Stimulated activated naive CD8-positive, alpha-beta T cell treated with anti-CD3 and anti-CD28 coated beads, Interleukin-15, amount 100 ng/mL, for 72 hours (primary cell): ENCODE measurements at regions not wholly inside any gene's neighbourhood (a gene's known extent, or its start where the extent isn't known, plus 50 kb on each side); places are given as distances from the start of the nearest gene placed in this dataset.
"Not testable (repeated sequence)": the region's sequence is repeated elsewhere in the genome, so short reads cannot be mapped to it uniquely, and the experiment has no call there.

Source experiments
- ATAC-seq: fragments of 150-1000 bp; cut with Tn5 transposase; 2 replicates; pipeline ENCODE4 v1.10.0; 2021; ENCODE audit warnings: mild to moderate bottlenecking, moderate library complexity
- DNase-seq, 2 donors: peaks; one replicate each; pipeline ENCODE4 v3.0.0; 2021 to 2022
- H3K27ac Mint-ChIP-seq, 2 donors: one replicate each; pipeline ENCODE4 v1.8.0; 2022; ENCODE audit warnings: mild to moderate bottlenecking in 2 of 2, mixed read lengths in 2 of 2, moderate library complexity in 2 of 2
- H3K27me3 Mint-ChIP-seq: one replicate; pipeline ENCODE4 v1.8.0; 2022; ENCODE audit warnings: mixed read lengths
- H3K4me1 Mint-ChIP-seq: one replicate; pipeline ENCODE4 v1.8.0; 2022; ENCODE audit warnings: mild to moderate bottlenecking, mixed read lengths
- H3K4me3 Mint-ChIP-seq, 2 donors: one replicate each; pipeline ENCODE4 v1.8.0; 2022; ENCODE audit warnings: mild to moderate bottlenecking in 2 of 2, mixed read lengths in 2 of 2, moderate library complexity in 1 of 2
- H3K9me3 Mint-ChIP-seq, 2 donors: one replicate each; pipeline ENCODE4 v1.8.0; 2022; ENCODE audit warnings: mixed read lengths in 2 of 2

- Mint-ChIP-seq H3K4me1 (no peaks in the 10 kb centered on the region), H3K4me3 (no peak overlapping the region), H3K27ac (no peak overlapping the region), H3K9me3 (peaks cover 11 to 16% of the 10 kb centered on the region in 2 donors), H3K27me3 (no peaks in the 10 kb centered on the region)
- ATAC-seq, result no peak
- no peak for DNase-seq
Measured at GRCh38 chr3:145272684-145273083, 888.3 kb downstream of the PLOD2 start.

DNA sequence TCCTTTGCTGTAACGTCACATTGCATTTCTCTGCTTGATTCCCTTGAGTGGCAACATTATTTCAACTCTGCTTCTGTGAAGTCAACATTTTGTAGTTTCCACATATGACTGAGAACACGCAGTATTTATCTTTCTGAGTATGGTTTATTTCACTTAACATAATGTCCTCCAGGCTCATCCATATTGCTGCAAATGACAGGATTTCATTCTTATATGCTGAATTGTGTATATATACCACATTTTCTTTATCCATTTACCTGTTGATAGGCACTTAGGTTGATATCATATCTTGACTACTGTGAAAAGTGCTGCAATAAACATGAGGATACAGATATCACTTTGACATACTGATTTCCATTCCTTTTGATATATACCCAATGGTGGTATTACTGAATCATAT, 878.5 kb downstream of the PLOD2 start:
- no peak for DNase-seq
- Mint-ChIP-seq H3K4me1 (no peaks in the 10 kb centered on the region), H3K4me3 (no peak overlapping the region), H3K27ac (no peak overlapping the region), H3K27me3 (no peaks in the 10 kb centered on the region), H3K9me3 (no peaks in the 10 kb centered on the region)
- ATAC-seq, result no peak

DNA sequence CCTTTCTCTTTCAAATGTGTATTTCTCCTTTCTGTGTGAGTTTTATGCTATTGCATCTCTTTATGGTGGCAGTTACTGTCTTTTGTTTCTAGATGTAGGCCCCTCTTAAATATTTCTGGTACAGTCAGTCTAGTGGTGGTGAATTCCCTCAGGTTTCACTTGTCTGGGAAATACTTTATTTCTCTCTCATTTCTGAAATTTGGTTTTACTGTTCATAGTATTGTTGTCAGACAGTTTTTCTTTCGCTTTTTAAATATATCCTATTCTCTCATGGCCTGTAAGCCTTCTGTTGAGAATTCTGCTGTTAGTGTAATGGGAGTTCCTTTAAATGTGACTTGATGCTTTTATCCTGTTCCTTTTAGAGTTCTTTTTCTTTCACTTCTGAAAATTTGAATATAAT, 874.0 kb downstream of the PLOD2 start:
- Mint-ChIP-seq H3K27me3 (no peaks in the 10 kb centered on the region), H3K4me3 (no peak overlapping the region), H3K9me3 (peaks cover 5 to 8% of the 10 kb centered on the region in 2 donors), H3K27ac (no peak overlapping the region), H3K4me1 (no peaks in the 10 kb centered on the region)
- no peak for DNase-seq
- no peak for ATAC-seq

- no peaks in the 10 kb centered on the region for H3K27me3 Mint-ChIP-seq
- no peak for ATAC-seq
- no peak overlapping the region for H3K27ac Mint-ChIP-seq
- peaks cover 5 to 8% of the 10 kb centered on the region in 2 donors for H3K9me3 Mint-ChIP-seq
- no peak overlapping the region for H3K4me3 Mint-ChIP-seq
- H3K4me1 Mint-ChIP-seq, result no peaks in the 10 kb centered on the region
- no peak for DNase-seq
Measured at GRCh38 chr3:145290010-145290409, 871.0 kb downstream of the PLOD2 start.

DNA sequence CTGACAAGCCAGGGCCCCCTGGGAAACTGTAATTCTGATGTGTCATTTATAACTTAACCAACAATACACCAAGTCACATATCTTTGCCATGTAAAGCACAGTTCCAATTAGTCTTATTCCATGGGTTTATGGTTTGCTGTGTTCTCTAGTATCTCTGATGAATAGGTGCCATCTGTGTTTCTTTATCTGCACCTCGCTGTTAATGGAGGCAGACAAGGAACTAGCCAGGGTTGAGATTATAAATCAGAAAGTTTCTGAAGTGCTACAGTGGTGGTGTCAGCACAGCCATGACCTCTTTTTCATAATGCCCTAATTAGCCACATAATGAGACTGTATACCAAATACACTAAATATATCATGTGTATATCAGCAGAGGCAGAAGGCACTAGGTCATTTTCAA, 866.4 kb downstream of the PLOD2 start:
- ATAC-seq, result no peak

GRCh38 chr3:145307272-145307671, 853.7 kb downstream of the PLOD2 start:
- no peaks in the 10 kb centered on the region for H3K4me1 Mint-ChIP-seq
- ATAC-seq, result no peak
- no peak for DNase-seq
- no peaks in the 10 kb centered on the region for H3K9me3 Mint-ChIP-seq
- no peaks in the 10 kb centered on the region for H3K27me3 Mint-ChIP-seq
- no peak overlapping the region for H3K4me3 Mint-ChIP-seq
- H3K27ac Mint-ChIP-seq, result no peak overlapping the region

More for the DNA sequence above, 866.4 kb downstream of the PLOD2 start:
- Mint-ChIP-seq H3K4me1 (no peaks in the 10 kb centered on the region), H3K9me3 (peaks cover 4 to 8% of the 10 kb centered on the region in 2 donors), H3K4me3 (no peak overlapping the region), H3K27me3 (no peaks in the 10 kb centered on the region), H3K27ac (no peak overlapping the region)
- no peak for DNase-seq

- no peak overlapping the region for H3K27ac Mint-ChIP-seq
- H3K9me3 Mint-ChIP-seq, result peaks cover 0 to 5% of the 10 kb centered on the region in 2 donors
- ATAC-seq (no peak), DNase-seq (no peak)
- H3K4me3 Mint-ChIP-seq, result no peak overlapping the region
- no peaks in the 10 kb centered on the region for H3K27me3 Mint-ChIP-seq
- H3K4me1 Mint-ChIP-seq, result no peaks in the 10 kb centered on the region
Measured at GRCh38 chr3:145313751-145314150, 847.2 kb downstream of the PLOD2 start.

GRCh38 chr3:145316253-145316652, 844.7 kb downstream of the PLOD2 start:
- not testable (repeated sequence) for H3K27ac Mint-ChIP-seq, H3K27me3 Mint-ChIP-seq, H3K4me1 Mint-ChIP-seq, H3K9me3 Mint-ChIP-seq, H3K4me3 Mint-ChIP-seq, DNase-seq, ATAC-seq

GRCh38 chr3:145326666-145327065, 834.3 kb downstream of the PLOD2 start:
- Mint-ChIP-seq H3K9me3 (peaks cover 0 to 4% of the 10 kb centered on the region in 2 donors), H3K27ac (no peak overlapping the region), H3K27me3 (no peaks in the 10 kb centered on the region), H3K4me3 (no peak overlapping the region), H3K4me1 (no peaks in the 10 kb centered on the region)
- DNase-seq (no peak), ATAC-seq (no peak)

- H3K4me1 Mint-ChIP-seq, H3K4me3 Mint-ChIP-seq, H3K27me3 Mint-ChIP-seq, ATAC-seq, H3K9me3 Mint-ChIP-seq, H3K27ac Mint-ChIP-seq, DNase-seq: not testable (repeated sequence)
Measured at GRCh38 chr3:145333427-145333826, 827.6 kb downstream of the PLOD2 start.

GRCh38 chr3:145333931-145334330, 827.1 kb downstream of the PLOD2 start:
- Mint-ChIP-seq H3K27me3 (no peaks in the 10 kb centered on the region), H3K4me1 (no peaks in the 10 kb centered on the region), H3K27ac (no peak overlapping the region), H3K9me3 (peaks cover 0 to 4% of the 10 kb centered on the region in 2 donors), H3K4me3 (no peak overlapping the region)
- ATAC-seq (no peak), DNase-seq (no peak)

DNA sequence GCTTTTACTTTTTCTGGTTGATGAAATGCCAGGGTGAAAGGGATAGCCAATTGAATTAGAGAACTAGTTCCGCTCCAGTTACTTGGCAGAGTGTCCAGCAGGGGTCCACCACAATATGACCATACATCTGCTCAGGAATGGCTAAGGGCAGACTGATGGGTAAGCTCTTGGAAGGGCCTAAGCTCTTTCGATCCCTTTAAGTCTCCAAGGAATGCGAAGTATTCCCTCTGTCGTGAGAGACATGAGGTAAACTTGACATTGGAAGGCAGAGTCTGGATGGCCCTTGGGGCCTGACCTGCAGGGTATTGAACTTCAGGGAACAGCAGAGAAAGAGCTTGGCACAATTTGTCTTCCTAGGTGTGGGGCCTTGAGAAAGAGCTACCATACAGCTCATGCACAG, 805.8 kb downstream of the PLOD2 start:
- no peaks in the 10 kb centered on the region for H3K27me3 Mint-ChIP-seq
- H3K4me3 Mint-ChIP-seq, result no peak overlapping the region
- H3K27ac Mint-ChIP-seq, result no peak overlapping the region
- DNase-seq (no peak), ATAC-seq (no peak)
- peaks cover 22 to 28% of the 10 kb centered on the region in 2 donors for H3K9me3 Mint-ChIP-seq
- H3K4me1 Mint-ChIP-seq, result no peaks in the 10 kb centered on the region

DNA sequence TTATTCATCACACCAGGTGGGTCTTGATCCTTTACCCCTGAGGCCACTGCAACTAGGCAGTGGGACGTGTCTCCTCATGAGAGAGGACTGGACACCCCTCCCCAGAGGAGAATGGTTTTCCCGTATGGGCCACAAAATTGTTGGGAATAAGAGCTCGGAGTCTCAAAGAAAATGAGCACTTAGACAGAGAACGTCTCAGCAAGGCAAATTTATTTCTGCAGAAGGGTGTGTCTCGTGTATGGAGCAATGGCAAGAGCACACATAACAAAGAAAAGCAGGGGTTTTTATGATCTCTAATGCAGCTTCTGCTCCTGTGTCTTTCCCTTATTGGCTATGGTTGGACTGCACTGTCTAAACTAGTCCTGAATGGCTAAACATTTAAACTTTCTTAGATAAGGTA, 803.5 kb downstream of the PLOD2 start:
- no peaks in the 10 kb centered on the region for H3K4me1 Mint-ChIP-seq
- H3K27ac Mint-ChIP-seq, result peak overlapping the region in 1 of 2 donors; percentile 63
- no peak overlapping the region for H3K4me3 Mint-ChIP-seq
- no peak for ATAC-seq
- peaks cover 26 to 28% of the 10 kb centered on the region in 2 donors for H3K9me3 Mint-ChIP-seq
- no peak for DNase-seq
- H3K27me3 Mint-ChIP-seq, result no peaks in the 10 kb centered on the region

DNA sequence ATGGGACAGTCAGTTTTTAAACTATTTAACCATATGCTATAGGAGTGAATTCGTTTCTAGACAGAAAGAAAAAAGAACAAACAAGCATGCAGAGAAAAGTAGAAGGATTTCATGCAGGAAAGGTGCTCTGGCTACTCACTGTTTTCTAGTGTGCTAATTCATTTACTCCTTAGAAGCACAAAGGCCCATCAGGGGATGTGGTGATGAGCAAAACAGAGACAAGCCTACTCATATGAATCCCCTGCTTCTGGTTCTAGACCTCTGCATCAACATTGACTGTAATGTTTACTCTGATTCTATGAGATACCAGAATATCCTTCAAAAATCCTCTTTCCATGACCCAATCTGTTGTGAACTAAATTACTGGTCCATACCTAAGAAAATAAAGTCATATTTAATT, 801.9 kb downstream of the PLOD2 start:
- ATAC-seq, result no peak
- Mint-ChIP-seq H3K4me1 (no peaks in the 10 kb centered on the region), H3K27me3 (no peaks in the 10 kb centered on the region), H3K9me3 (peaks cover 16 to 22% of the 10 kb centered on the region in 2 donors), H3K4me3 (no peak overlapping the region), H3K27ac (no peak overlapping the region)
- DNase-seq, result no peak

DNA sequence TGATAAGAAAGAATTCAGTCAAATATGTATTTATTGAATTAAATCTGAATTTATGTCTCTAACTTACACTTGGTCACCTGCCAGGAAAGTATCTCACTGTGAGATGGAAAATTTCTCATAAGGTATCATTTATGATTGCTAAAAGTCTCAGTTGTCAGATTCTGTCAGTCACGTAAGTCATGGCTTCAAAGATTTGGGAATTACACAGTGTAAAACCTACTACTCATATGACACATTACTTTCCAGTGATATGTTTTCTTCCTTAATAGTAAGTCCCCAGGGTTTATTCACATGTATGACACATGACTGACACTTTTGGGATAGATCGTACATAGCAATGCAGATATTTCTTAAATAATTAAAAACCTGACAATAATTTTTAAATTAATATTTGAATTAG, 792.2 kb downstream of the PLOD2 start:
- no peak overlapping the region for H3K27ac Mint-ChIP-seq
- no peak overlapping the region for H3K4me3 Mint-ChIP-seq
- ATAC-seq (no peak), DNase-seq (no peak)
- no peaks in the 10 kb centered on the region for H3K27me3 Mint-ChIP-seq
- peaks cover 7 to 8% of the 10 kb centered on the region in 2 donors for H3K9me3 Mint-ChIP-seq
- H3K4me1 Mint-ChIP-seq, result no peaks in the 10 kb centered on the region

DNA sequence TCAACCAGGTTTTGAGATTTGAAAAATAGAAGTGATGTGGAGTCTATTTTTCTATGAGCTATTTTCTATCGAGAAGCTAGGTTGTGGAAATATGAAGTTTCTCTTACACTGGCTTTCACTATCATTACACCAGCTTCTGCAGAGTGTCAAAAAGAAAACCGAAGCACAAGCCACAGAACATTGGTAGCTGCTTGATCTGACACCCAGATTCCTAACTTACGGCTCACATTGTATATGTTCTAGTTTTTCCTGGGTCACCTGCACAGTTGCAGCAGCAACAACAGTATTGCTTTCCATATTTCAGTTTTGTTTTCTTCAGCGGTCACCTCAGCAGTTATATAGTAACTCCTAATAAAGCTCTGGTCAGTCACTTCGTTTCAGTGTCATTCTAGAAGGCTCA, 790.1 kb downstream of the PLOD2 start:
- no peak for ATAC-seq
- Mint-ChIP-seq H3K27ac (no peak overlapping the region), H3K9me3 (no peaks in the 10 kb centered on the region), H3K4me1 (no peaks in the 10 kb centered on the region), H3K27me3 (no peaks in the 10 kb centered on the region), H3K4me3 (no peak overlapping the region)
- DNase-seq, result no peak

GRCh38 chr3:145377301-145377700, 783.7 kb downstream of the PLOD2 start:
- Mint-ChIP-seq H3K4me3 (no peak overlapping the region), H3K9me3 (no peaks in the 10 kb centered on the region), H3K4me1 (no peaks in the 10 kb centered on the region), H3K27me3 (no peaks in the 10 kb centered on the region), H3K27ac (no peak overlapping the region)
- ATAC-seq (no peak), DNase-seq (no peak)
